NCI-H774 (cell line): ENCODE measurements at regions not wholly inside any gene's neighbourhood (a gene's known extent, or its start where the extent isn't known, plus 50 kb on each side); places are given as distances from the start of the nearest gene placed in this dataset.
"Not testable (repeated sequence)": the region's sequence is repeated elsewhere in the genome, so short reads cannot be mapped to it uniquely, and the experiment has no call there.

Experiments used
- DNase-seq: peaks from one replicate; lab custom pipeline; 2025; lab: John Stamatoyannopoulos, UW

DNA sequence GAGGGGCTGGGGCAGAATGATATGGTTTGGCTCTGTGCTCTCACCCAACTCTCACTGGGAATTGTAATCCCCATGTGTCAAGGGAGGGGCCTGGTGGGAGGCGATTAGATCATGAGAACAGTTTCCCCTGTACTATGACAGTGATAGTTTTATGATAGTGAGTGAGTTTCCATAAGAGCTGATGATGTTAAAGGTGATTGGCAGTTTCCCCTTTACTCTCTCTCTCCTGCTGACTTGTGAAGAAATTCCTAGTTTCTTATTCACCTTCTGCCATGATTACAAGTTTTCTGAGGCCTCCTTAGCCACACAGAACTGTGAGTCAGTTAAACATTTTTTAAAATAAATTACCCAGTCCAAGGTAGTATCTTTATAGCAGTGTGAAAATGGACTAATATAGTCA is 120.4 kb upstream of the CDH9 start:
- no peak for DNase-seq

DNA sequence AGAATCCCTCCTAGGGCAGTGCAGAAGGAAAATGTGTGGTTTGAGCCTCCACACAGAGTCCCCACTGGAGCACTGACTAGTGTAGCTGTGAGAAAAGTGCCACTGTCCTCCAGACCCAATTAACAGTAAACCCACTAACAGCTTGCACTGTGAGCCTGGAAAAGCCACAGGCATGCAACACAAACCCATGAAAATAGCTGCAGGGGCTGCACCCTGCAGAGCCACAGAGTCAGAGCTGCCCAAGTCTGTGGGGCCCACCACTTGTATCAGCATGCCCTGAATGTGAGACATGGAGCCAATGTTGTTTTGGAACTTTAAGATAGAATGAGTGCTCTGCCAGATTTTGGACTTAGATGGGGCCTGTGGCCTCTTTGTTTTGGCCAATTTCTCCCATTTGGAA is 119.8 kb upstream of the CDH9 start:
- DNase-seq, result no peak

DNA sequence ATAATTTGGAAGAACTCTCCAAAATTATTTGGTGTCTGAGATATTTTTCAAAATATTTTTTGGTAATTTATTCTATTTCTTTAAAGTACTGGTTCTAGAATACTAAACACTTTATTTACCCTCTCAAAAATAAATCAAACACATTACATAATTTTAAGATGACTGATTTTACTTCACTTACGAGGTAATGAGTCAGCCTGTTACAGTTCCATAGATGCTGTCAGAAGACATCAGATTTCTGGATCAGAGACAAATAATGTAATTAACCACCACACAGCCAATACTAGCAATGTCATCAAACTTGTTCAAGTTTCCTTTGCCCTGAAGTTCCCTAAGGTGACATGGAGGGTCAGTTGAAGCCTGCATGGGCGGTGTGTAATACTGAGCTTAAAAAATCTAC is 106.1 kb upstream of the CDH9 start:
- DNase-seq, result no peak

DNA sequence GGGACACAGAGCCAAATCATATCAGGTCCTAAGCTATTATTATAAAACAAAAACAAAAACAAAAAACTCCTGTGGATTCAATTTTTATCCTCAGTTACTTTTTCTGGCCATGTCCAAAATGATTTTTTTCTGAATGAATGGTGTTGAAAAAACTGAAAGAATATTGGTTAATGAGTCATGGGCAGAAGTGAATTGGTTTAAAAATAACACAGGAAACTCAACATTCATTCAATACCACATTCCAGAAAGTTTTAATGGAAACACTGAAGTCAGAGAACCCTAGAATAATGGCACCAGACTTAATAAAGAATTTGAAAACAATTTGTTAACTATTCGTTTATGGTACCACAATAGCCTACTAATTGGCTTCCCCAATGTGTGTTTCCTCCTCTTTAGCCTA is 102.4 kb upstream of the CDH9 start:
- DNase-seq, result no peak

DNA sequence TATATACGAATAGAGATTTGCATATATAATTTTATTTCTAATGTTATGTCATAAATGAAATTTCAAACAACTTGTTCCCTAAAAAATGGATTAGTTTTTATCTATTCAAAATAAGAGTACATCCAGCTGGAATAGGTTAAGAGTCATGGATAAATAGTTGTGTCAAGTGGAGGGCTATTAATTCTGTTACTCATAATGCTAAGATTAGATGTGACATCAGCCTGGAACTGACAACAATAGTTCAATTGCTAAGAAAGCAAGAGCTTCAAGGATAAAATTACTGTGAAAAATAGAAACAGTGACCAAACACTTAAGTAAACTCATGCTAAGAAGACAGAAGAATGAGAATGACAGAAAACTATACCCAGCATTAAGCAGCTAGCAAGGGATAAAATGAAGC is 92.2 kb upstream of the CDH9 start:
- peak; percentile 53 for DNase-seq

DNA sequence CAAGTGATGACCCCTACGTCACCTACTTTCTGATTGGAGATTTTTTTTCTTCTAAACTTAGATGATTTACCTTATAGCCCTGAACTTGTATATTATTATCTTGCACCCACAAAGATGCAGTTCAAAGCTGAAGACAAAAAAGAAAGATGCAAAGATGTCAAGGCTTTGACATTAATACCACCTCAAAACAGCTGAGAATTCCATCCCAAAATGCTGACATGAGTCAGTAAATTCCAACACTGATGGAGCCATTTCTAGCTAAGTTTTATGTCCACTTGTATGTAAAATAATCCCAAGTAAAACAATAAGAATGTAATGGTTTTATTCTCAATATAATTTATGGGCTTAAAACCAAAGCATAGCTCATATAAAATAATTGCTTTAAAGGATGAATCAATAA is 91.5 kb upstream of the CDH9 start:
- DNase-seq, result no peak

DNA sequence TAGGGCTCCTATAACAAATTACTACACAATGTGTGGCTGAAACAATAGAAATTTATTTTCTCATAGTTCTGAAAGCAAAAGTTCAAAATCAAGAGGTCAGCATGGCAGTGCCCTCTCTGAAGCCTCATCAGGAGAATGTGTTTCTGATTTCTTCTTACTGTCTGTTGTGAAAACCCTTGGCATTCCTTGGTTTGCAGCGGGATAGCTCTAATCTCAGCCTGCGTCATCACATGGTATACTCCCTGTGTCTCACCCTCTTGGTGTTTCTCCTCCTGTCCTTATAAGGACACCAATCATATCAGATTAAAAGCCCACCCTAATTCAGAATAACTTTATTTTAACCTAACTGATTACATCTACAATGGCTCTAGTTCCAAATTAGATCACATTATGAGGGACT is 87.5 kb upstream of the CDH9 start:
- no peak for DNase-seq

DNA sequence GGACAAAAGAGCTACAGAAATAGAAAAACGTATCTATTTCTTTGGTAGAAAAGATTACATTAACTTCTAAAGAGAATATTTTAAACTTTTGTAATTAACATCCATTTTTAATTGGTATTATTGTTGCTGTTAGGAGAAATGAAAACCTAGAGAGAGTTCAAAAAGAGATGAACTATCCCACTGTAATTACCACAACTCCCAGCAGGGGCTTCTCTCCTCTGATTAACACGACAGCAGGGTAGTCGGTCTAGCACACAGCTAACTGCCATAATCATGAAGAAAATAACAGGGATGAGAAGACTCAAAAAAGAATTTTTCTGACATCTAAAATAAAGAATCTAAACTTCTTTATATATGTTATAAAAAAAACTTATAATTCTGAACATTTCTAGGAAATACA is 86.2 kb upstream of the CDH9 start:
- DNase-seq, result no peak

DNA sequence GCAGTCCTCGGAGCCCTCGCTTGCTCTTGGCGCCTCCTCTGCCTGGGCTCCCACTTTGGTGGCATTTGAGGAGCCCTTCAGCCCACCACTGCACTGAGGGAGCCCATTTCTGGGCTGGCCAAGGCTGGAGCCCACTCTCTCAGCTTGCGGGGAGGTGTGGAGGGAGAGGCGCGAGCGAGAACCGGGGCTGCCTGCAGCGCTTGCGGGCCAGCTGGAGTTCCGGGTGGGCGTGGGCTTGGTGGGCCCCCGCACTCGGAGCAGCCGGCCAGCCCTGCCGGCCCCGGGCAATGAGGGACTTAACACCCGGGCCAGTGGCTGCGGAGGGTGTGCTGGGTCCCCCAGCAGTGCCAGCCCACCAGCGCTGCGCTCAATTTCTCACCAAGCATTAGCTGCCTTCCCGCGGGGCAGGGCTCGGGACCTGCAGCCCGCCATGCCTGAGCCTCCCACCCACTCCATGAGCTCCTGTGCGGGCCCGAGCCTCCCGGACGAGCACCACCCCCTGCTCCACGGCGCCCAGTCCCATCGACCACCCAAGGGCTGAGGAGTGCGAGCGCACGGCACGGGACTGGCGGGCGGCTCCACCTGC is 81.4 kb upstream of the CDH9 start:
- DNase-seq, result not testable (repeated sequence)

DNA sequence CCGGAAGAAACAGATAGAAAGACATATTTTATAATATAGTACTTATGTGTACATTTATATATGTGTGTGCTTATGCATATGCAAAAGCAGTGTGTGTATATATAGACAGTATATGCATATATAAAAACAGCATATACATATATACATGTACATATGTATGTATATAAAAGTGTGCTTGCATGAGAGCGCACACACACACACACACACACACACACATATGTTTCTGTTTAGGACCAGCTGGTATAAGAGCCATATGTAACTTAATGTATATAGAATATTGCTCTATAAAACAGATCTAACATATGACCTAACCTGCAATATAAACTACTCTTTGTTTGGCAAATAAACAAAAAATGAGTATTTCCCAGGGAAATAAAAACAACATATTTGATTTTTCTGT is 65.1 kb upstream of the CDH9 start:
- no peak for DNase-seq

DNA sequence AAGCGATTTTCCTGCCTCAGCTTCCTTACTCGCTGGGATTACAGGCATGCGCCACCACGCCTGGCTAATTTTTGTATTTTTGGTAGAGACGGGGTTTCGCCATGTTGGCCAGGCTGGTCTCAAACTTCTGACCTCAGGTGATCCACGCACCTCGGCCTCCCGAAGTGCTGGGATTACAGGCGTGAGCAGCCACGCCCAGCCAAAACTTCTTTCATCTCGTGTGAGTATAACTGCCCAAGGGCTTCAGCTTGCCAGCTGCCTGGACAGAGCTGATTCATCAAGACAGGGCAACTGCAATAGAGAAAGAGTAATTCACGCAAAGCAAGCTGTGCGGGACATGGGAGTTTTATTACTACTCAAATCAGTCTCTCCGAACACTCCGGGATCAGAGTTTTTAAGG is 57.4 kb upstream of the CDH9 start:
- DNase-seq, result not testable (repeated sequence)

DNA sequence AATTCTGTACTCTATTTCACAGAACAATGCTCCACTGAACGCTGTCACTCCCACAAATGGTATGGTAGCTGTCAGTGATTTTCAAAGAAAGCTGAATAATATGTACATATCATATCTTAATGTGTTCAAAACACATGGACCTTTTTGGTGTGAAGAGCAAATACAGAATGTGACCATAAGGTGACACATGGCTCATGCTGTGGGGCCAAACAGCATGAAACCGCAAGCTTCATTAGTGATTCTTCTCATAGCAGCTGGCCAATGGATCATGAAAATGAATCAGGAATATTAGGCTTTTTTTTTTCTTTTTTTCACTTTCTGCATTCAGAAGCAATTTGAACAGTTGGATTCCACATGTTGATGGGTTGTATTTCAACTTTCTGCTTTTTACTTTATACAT is 54.9 kb upstream of the CDH9 start:
- no peak for DNase-seq

DNA sequence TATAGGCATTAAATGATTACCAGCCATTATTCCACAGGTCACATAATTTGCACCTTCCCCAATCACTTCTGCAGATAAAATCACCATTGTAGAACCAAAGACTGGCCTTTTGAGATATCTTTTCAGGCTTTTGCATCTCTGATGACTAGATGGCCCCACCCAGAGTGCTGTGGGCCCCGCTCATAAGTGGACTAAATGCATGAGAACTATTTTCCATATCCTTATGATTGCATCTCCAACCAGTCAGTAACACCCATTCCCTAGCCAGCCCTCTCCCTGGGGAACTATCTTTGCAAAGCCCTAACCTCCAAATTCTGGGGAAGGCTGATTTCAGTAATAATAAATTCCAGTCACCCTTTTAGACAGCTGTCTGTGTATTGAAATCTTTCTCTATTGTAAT is 53.5 kb upstream of the CDH9 start:
- no peak for DNase-seq

DNA sequence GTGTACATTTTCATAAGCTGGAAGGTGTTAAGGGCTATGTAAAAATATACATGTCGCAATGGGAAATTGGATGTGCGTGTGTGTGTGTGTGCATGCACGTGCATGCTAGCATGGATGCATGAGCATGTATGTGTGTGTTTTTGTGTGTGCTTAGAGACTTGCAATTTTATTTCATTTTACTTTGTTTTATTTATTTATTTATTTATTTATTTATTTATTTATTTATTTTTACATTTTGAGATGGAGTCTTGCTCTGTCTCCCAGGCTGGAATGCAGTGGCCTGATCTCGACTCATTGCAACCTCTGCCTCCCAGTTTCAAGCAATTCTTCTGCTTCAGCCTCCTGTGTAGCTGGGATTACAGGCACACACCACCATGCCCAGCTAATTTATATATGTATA is 50.4 kb upstream of the CDH9 start:
- DNase-seq, result not testable (repeated sequence)
